ENCODE measurements at regions not wholly inside any gene's neighbourhood (a gene's known extent, or its start where the extent isn't known, plus 50 kb on each side); places are given as distances from the start of the nearest gene placed in this dataset.
A peak's percentile ranks its signal among the peaks of the same experiment; 100 is the strongest.
"Not testable (repeated sequence)": the region's sequence is repeated elsewhere in the genome, so short reads cannot be mapped to it uniquely, and the experiment has no call there.

GRCh38 chr12:118521036-118521370 lies 144.6 kb downstream of the SUDS3 start:
- no peak for DNase-seq
- Histone ChIP-seq H3K27me3 (ENCODE audit: control insufficient read depth, insufficient read depth, low read length) (no peaks in the 10 kb centered on the region), H3K36me3 (replicated peaks; ENCODE audit: control insufficient read depth, insufficient read depth, low read length) (no peaks in the 10 kb centered on the region), H3K4me3 (ENCODE audit: insufficient read depth, low read depth, low read length) (no peak overlapping the region)

- Histone ChIP-seq H3K36me3 (replicated peaks; ENCODE audit: control insufficient read depth, insufficient read depth, low read length) (no peaks in the 10 kb centered on the region), H3K27me3 (ENCODE audit: control insufficient read depth, insufficient read depth, low read length) (no peaks in the 10 kb centered on the region), H3K4me3 (ENCODE audit: insufficient read depth, low read depth, low read length) (no peak overlapping the region)
- no peak for DNase-seq
Observed at GRCh38 chr12:118524446-118524845, 148.1 kb downstream of the SUDS3 start.

- no peaks in the 10 kb centered on the region for H3K27me3 ChIP-seq (ENCODE audit: control insufficient read depth, insufficient read depth, low read length)
- no peaks in the 10 kb centered on the region for H3K36me3 ChIP-seq (replicated peaks; ENCODE audit: control insufficient read depth, insufficient read depth, low read length)
- no peak overlapping the region for H3K4me3 ChIP-seq (ENCODE audit: insufficient read depth, low read depth, low read length)
- DNase-seq: no peak
Observed at GRCh38 chr12:118525216-118525615, 148.9 kb downstream of the SUDS3 start.

GRCh38 chr12:118526255-118527095 lies 150.1 kb downstream of the SUDS3 start:
- H3K27me3 ChIP-seq (ENCODE audit: control insufficient read depth, insufficient read depth, low read length): no peaks in the 10 kb centered on the region

GRCh38 chr12:118527310-118527709 lies 151.0 kb downstream of the SUDS3 start:
- Histone ChIP-seq H3K36me3 (replicated peaks; ENCODE audit: control insufficient read depth, insufficient read depth, low read length) (no peaks in the 10 kb centered on the region), H3K4me3 (ENCODE audit: insufficient read depth, low read depth, low read length) (no peak overlapping the region), H3K27me3 (ENCODE audit: control insufficient read depth, insufficient read depth, low read length) (no peaks in the 10 kb centered on the region)
- no peak for DNase-seq

More at GRCh38 chr12:118526255-118527095, 150.1 kb downstream of the SUDS3 start:
- Histone ChIP-seq H3K4me3 (ENCODE audit: insufficient read depth, low read depth, low read length) (no peak overlapping the region), H3K36me3 (replicated peaks; ENCODE audit: control insufficient read depth, insufficient read depth, low read length) (no peaks in the 10 kb centered on the region)
- DNase-seq: no peak

- DNase-seq: no peak
- no peaks in the 10 kb centered on the region for H3K36me3 ChIP-seq (replicated peaks; ENCODE audit: control insufficient read depth, insufficient read depth, low read length)
- no peaks in the 10 kb centered on the region for H3K27me3 ChIP-seq (ENCODE audit: control insufficient read depth, insufficient read depth, low read length)
- H3K4me3 ChIP-seq (ENCODE audit: insufficient read depth, low read depth, low read length): no peak overlapping the region
Observed at GRCh38 chr12:118528625-118529024, 152.3 kb downstream of the SUDS3 start.

GRCh38 chr12:118534003-118534402 lies 157.6 kb downstream of the SUDS3 start:
- no peak for DNase-seq
- Histone ChIP-seq H3K4me3 (ENCODE audit: insufficient read depth, low read depth, low read length) (no peak overlapping the region), H3K27me3 (ENCODE audit: control insufficient read depth, insufficient read depth, low read length) (no peaks in the 10 kb centered on the region), H3K36me3 (replicated peaks; ENCODE audit: control insufficient read depth, insufficient read depth, low read length) (no peaks in the 10 kb centered on the region)

GRCh38 chr12:118536306-118536906 lies 160.1 kb downstream of the SUDS3 start:
- no peak for DNase-seq
- H3K36me3 ChIP-seq (replicated peaks; ENCODE audit: control insufficient read depth, insufficient read depth, low read length): no peaks in the 10 kb centered on the region
- H3K27me3 ChIP-seq (ENCODE audit: control insufficient read depth, insufficient read depth, low read length): no peaks in the 10 kb centered on the region
- H3K4me3 ChIP-seq (ENCODE audit: insufficient read depth, low read depth, low read length): no peak overlapping the region

GRCh38 chr12:118537481-118537917 lies 161.1 kb downstream of the SUDS3 start:
- Histone ChIP-seq H3K27me3 (ENCODE audit: control insufficient read depth, insufficient read depth, low read length) (no peaks in the 10 kb centered on the region), H3K36me3 (replicated peaks; ENCODE audit: control insufficient read depth, insufficient read depth, low read length) (no peaks in the 10 kb centered on the region), H3K4me3 (ENCODE audit: insufficient read depth, low read depth, low read length) (no peak overlapping the region)
- DNase-seq: peak; percentile 56

GRCh38 chr12:118541071-118541470 lies 164.7 kb downstream of the SUDS3 start:
- Histone ChIP-seq H3K4me3 (ENCODE audit: insufficient read depth, low read depth, low read length) (no peak overlapping the region), H3K27me3 (ENCODE audit: control insufficient read depth, insufficient read depth, low read length) (no peaks in the 10 kb centered on the region), H3K36me3 (replicated peaks; ENCODE audit: control insufficient read depth, insufficient read depth, low read length) (no peaks in the 10 kb centered on the region)
- DNase-seq: no peak

- DNase-seq: no peak
- no peaks in the 10 kb centered on the region for H3K27me3 ChIP-seq (ENCODE audit: control insufficient read depth, insufficient read depth, low read length)
- H3K36me3 ChIP-seq (replicated peaks; ENCODE audit: control insufficient read depth, insufficient read depth, low read length): no peaks in the 10 kb centered on the region
- no peak overlapping the region for H3K4me3 ChIP-seq (ENCODE audit: insufficient read depth, low read depth, low read length)
Observed at GRCh38 chr12:118541934-118542333, 165.6 kb downstream of the SUDS3 start.

GRCh38 chr12:118543651-118544050 lies 167.3 kb downstream of the SUDS3 start:
- Histone ChIP-seq H3K36me3 (replicated peaks; ENCODE audit: control insufficient read depth, insufficient read depth, low read length) (no peaks in the 10 kb centered on the region), H3K27me3 (ENCODE audit: control insufficient read depth, insufficient read depth, low read length) (no peaks in the 10 kb centered on the region), H3K4me3 (ENCODE audit: insufficient read depth, low read depth, low read length) (no peak overlapping the region)
- no peak for DNase-seq

- Histone ChIP-seq H3K27me3 (ENCODE audit: control insufficient read depth, insufficient read depth, low read length) (no peaks in the 10 kb centered on the region), H3K36me3 (replicated peaks; ENCODE audit: control insufficient read depth, insufficient read depth, low read length) (no peaks in the 10 kb centered on the region), H3K4me3 (ENCODE audit: insufficient read depth, low read depth, low read length) (no peak overlapping the region)
- DNase-seq: no peak
Observed at GRCh38 chr12:118544569-118544968, 168.2 kb downstream of the SUDS3 start.

- not testable (repeated sequence) for H3K4me3 ChIP-seq (ENCODE audit: insufficient read depth, low read depth, low read length); H3K27me3 ChIP-seq (ENCODE audit: control insufficient read depth, insufficient read depth, low read length); H3K36me3 ChIP-seq (replicated peaks; ENCODE audit: control insufficient read depth, insufficient read depth, low read length); DNase-seq
Observed at GRCh38 chr12:118547606-118548005, 171.3 kb downstream of the SUDS3 start.

GRCh38 chr12:118548887-118549509 lies 172.6 kb downstream of the SUDS3 start:
- Histone ChIP-seq H3K4me3 (ENCODE audit: insufficient read depth, low read depth, low read length) (no peak overlapping the region), H3K36me3 (replicated peaks; ENCODE audit: control insufficient read depth, insufficient read depth, low read length) (no peaks in the 10 kb centered on the region), H3K27me3 (ENCODE audit: control insufficient read depth, insufficient read depth, low read length) (no peaks in the 10 kb centered on the region)
- no peak for DNase-seq

Data from H7 (cell line).